ENCODE measurements at regions not wholly inside any gene's neighbourhood (a gene's known extent, or its start where the extent isn't known, plus 50 kb on each side); places are given as distances from the start of the nearest gene placed in this dataset.

DNA sequence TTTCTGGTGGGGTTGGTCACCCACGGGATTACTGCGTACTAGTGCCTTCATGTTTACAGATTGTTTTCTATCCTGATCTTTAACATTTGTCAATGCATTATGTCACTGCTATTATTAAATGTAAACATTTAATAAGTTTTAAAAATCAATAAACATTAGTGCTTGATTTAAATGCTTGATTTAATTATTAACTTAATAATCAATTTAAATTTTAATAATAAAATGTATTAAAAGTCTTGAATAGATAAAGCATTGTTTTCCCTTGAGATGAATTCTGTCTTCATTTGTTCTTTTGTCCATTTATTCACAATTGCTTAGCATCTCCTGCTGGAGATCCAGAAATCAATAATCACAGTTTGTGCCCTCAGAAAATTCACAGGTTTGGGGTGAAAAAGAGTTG lies 201.8 kb upstream of the HDAC9 start:
- Histone ChIP-seq H3K27ac (no peak overlapping the region), H3K4me3 (no peak overlapping the region)

DNA sequence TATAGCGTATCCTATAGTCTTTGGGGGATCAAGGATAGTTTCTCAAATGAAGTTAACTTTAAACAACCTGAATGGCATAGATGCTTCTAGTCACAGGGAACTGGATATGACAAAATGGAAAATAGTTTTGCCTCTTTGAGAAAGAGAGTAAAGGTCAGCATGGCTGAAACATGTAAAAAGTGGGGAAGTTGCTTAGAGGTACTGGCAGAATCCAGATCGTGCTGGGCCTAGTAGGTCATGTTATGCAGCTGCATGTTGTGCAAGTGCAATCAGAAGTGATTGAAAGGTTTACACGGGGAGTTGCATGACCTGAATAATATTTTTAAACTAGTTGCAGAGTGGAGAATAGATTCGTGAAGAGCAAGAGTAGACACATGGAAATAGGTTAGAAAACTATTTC lies 201.1 kb upstream of the HDAC9 start:
- Histone ChIP-seq H3K4me3 (no peak overlapping the region), H3K27ac (no peak overlapping the region)

DNA sequence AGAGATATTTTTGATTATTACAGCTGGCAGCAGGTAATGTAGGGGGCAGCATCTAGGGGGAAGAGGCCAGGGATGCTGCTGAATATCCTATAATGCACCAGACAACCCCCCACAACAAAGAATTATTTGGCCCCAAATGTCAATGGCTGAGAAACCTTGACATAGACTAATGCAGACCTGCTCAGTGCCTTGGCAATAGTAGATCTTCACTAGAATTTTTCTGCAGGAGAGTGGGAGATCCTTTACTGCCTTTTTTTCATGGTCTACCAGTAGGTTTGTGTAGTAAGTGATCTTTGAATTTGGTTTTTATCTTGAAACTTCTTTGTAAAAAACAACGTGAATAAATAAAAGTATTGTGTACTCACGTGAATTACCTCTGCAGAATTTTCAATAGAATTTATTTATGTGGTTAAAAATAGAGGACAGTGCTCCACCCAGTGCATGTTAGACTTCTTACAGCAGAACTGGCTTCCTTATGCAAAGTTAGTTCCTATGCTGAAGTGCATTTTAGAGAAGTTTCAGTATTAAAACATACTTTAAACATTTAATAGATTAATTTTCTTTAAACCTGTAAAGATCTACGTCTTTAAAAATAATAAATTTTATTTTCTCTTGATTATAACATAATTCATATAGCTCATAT lies 199.6 kb upstream of the HDAC9 start:
- Histone ChIP-seq H3K27ac (peak overlapping the region in 1 of 21 experiments; percentile 7), H3K4me3 (no peak overlapping the region)

DNA sequence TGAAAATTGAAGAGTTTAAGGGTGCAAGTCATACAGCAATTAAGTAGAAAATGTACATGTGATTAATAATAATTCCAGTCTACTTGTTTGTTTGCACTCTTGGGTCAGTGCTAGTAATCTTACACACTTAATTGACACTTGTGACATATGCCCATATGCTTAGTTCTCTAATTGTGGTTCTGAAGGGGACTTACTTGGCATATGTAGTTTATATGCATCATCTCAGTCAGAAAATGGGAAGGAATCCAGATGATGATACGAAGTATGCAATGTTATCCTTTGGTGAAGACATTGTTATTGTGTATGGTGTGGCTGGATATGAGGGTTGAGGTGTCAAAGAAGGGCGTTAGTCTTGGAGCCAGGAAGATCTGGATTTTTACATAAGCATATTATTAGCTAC lies 193.5 kb upstream of the HDAC9 start:
- Histone ChIP-seq H3K4me3 (no peak overlapping the region), H3K27ac (no peak overlapping the region)

- Histone ChIP-seq H3K27ac (no peak overlapping the region), H3K4me3 (no peak overlapping the region)
Observed at GRCh38 chr7:18305866-18306265, 189.7 kb upstream of the HDAC9 start.

DNA sequence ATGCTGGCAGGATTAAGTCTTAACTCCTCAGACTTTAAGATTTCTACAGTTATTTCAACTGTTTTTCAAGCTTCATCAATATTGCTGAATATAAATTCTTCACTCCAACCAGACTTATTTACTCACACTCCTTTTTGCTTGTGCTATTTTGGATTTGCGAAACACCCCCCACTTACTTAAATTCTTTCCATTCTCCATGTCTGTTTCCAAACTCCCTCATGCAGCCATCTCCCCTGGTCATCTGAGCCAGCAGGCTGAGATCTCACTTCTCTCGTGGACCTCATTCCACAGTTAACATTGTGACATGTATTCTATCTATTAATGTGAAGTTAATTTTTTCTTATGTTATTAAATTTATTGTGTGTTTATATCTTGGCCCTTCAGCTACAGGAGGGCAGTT lies 188.9 kb upstream of the HDAC9 start:
- H3K27ac ChIP-seq, result no peak overlapping the region

GRCh38 chr7:18308938-18309337 lies 186.6 kb upstream of the HDAC9 start:
- Histone ChIP-seq H3K4me3 (no peak overlapping the region), H3K27ac (no peak overlapping the region)

More for the DNA sequence above, 188.9 kb upstream of the HDAC9 start:
- no peak overlapping the region for H3K4me3 ChIP-seq

GRCh38 chr7:18312482-18312881 lies 183.1 kb upstream of the HDAC9 start:
- no peak overlapping the region for H3K27ac ChIP-seq

DNA sequence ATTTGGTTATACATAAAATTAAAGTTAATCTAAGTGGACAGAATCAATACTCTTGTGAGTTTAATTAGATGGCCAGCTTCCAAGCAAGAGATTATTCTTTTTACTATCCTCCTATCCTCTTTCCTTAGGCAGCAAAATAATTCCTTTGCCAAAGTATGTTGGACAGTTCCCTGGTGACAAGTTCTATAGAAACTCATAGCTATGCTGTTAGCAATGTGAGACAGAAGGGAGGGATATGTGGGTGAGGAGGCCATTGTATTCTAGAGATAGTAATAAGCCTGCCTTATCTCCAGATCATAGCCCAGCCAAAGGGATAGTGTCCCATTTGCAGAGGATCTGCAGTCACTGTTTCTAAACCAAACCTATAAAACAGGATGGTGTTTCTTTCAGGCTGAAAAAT lies 181.6 kb upstream of the HDAC9 start:
- H3K27ac ChIP-seq, result no peak overlapping the region
- H3K4me3 ChIP-seq, result no peak overlapping the region

More at GRCh38 chr7:18312482-18312881, 183.1 kb upstream of the HDAC9 start:
- H3K4me3 ChIP-seq, result no peak overlapping the region

DNA sequence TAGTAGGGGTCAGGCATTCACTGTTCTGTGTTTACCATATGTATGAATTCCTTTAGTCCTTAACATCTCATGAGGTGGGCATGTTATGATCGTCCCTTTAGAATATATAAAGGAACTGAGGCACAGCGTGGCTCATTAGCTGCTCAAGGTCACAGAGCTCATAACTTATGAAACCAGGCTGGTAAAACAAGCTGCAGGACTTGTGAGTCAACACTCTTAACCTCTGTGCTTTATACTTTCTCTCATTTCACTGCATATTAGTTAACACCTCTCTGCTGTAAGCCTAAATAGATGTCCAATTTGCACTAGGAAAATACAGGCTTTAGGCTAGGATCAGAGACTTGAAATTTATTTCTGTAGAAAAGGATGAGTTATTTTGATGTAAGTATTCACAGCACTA lies 180.3 kb upstream of the HDAC9 start:
- Histone ChIP-seq H3K4me3 (no peak overlapping the region), H3K27ac (no peak overlapping the region)

- H3K4me3 ChIP-seq, result no peak overlapping the region
- no peak overlapping the region for H3K27ac ChIP-seq
Observed at GRCh38 chr7:18317941-18318340, 177.6 kb upstream of the HDAC9 start.

DNA sequence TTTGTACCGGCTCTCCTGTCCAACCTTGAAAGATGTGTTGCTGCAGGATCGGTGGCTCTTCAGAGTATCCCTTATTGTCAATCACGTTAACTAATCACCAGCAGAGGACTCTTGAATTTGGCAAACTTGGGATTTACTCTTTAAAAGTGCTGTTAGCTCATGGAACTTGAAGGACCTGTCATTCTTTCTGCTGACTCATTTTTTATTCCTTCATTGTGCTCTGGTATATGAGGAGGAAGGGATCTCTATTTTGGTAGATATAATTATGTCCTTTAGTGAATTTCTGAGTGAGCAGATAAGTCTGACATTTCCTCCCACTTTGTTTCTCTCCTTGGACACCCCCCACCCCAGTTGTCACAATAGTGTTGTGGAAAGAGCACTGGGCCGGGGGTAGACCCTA lies 175.1 kb upstream of the HDAC9 start:
- no peak overlapping the region for H3K4me3 ChIP-seq
- no peak overlapping the region for H3K27ac ChIP-seq

- Histone ChIP-seq H3K4me3 (no peak overlapping the region), H3K27ac (no peak overlapping the region)
Observed at GRCh38 chr7:18320971-18321567, 174.5 kb upstream of the HDAC9 start.

GRCh38 chr7:18330548-18330947 lies 165.0 kb upstream of the HDAC9 start:
- Histone ChIP-seq H3K27ac (peak overlapping the region in 1 of 21 experiments; percentile 40), H3K4me3 (no peak overlapping the region)

DNA sequence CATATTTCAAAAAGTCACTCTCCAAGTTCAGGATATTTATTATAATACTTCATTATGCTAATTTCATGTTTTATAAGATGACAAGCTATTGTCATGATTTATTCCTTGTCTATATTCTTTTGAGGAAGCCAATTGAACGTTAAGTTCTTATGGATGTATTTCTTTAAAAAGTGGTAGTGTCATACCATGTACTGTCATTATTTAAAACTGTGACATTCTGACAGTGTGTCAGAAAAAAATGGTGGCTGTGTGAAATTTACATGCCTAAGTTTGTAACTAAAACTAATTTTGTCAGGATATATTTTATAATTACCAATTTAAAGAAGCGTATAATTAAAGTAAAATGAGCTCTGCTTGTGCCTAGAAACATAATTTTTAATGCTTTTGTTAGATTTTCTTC lies 158.9 kb upstream of the HDAC9 start:
- H3K4me3 ChIP-seq, result no peak overlapping the region

DNA sequence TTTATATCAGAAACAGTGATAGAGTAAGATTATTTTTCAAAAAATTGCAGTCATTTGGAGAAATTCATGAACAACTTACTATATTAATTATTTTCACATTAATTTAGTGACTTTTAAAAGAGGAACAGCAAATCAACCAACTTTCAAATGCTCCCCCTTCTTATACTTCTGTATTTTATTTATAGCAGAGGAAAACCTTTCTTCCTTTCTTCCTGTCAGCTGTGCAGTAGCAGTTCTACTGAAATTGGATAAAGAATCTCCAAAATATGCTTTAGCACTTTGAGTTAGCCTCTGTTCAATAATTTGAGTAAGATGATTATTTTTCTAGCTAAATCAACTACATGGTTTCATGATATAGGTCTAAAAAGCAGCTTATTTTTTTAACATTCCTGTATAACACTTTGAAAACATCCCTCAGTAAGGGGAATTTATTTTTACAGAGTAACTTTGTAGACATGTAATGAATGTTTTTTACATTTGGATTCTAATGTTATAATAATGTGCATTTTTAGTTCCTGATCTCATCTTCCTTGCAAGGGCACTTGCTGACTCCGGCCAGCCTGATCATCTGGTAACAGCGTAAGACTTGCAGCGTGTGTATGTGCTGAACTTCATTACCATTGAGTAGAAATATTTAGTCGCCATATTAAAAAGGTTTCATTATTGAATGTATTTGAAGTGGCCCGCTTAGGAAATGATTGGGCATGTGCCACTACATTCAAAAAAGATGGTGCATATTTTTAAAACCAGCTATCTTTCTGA lies 158.3 kb upstream of the HDAC9 start:
- Histone ChIP-seq H3K27ac (peak overlapping the region in 2 of 21 experiments; percentile 25 to 30), H3K4me3 (no peak overlapping the region)

More for the DNA sequence above, 158.9 kb upstream of the HDAC9 start:
- H3K27ac ChIP-seq, result no peak overlapping the region

- no peak overlapping the region for H3K27ac ChIP-seq
- H3K4me3 ChIP-seq, result no peak overlapping the region
Observed at GRCh38 chr7:18338910-18339523, 156.5 kb upstream of the HDAC9 start.

GRCh38 chr7:18341756-18342155 lies 153.8 kb upstream of the HDAC9 start:
- no peak overlapping the region for H3K27ac ChIP-seq
- H3K4me3 ChIP-seq, result no peak overlapping the region

- Histone ChIP-seq H3K4me3 (no peak overlapping the region), H3K27ac (no peak overlapping the region)
Observed at GRCh38 chr7:18343047-18343446, 152.5 kb upstream of the HDAC9 start.

DNA sequence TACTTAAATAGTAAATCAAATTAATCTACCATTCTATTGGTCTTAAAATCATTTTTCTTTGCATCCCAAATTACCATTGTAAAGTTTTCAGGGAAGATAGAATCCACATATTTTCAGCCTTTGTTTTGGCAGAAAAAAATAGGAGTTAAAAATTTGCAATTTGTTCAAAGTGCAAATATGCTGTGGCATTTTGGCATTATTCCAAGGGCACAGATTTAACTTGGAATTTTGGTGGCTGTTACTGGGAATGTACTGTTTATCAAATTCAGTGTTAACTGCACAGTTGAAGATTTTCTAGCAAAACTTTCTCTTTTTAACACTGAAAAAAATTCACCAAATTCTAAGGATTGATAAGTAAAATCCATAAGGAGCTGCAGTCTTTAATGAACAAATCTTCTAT lies 151.0 kb upstream of the HDAC9 start:
- H3K27ac ChIP-seq, result no peak overlapping the region
- H3K4me3 ChIP-seq, result no peak overlapping the region
